ENCODE measurements at regions not wholly inside any gene's neighbourhood (a gene's known extent, or its start where the extent isn't known, plus 50 kb on each side); places are given as distances from the start of the nearest gene placed in this dataset.

- no peaks in the 10 kb centered on the region for H3K36me3 ChIP-seq (ENCODE audit: insufficient read depth, low read length)
- no peak for DNase-seq (ENCODE audit: low read depth, low spot score)
- TF ChIP-seq POLR2AphosphoS5 (IDR thresholded peaks at IDR 0.05; ENCODE audit: borderline replicate concordance, low read depth, low read length) (no peak), FOXP2 (optimal IDR thresholded peaks at IDR 0.05; ENCODE audit: control extremely low read depth, extremely low read length, insufficient read depth) (no peak), EZH2 (IDR thresholded peaks at IDR 0.05) (no peak)
- H3K4me3 ChIP-seq: no peak overlapping the region
- H3K9me3 ChIP-seq (ENCODE audit: low read depth, low read length): no peaks in the 10 kb centered on the region
- H3K9ac ChIP-seq (ENCODE audit: insufficient read length): no peak overlapping the region
- no peak overlapping the region for H3K27ac ChIP-seq
Observed at GRCh38 chr9:118324706-118325105, 620.5 kb downstream of the TLR4 start.

- H3K9ac ChIP-seq (ENCODE audit: insufficient read length): no peak overlapping the region
- no peaks in the 10 kb centered on the region for H3K9me3 ChIP-seq (ENCODE audit: low read depth, low read length)
- no peak for DNase-seq (ENCODE audit: low read depth, low spot score)
- no peaks in the 10 kb centered on the region for H3K36me3 ChIP-seq (ENCODE audit: insufficient read depth, low read length)
- no peak for TF ChIP-seq EZH2 (IDR thresholded peaks at IDR 0.05)
- no peak for TF ChIP-seq POLR2AphosphoS5 (IDR thresholded peaks at IDR 0.05; ENCODE audit: borderline replicate concordance, low read depth, low read length)
- no peak for TF ChIP-seq FOXP2 (optimal IDR thresholded peaks at IDR 0.05; ENCODE audit: control extremely low read depth, extremely low read length, insufficient read depth)
- H3K4me3 ChIP-seq: no peak overlapping the region
- H3K27ac ChIP-seq: no peak overlapping the region
Observed at GRCh38 chr9:118325757-118326156, 621.6 kb downstream of the TLR4 start.

- H3K9ac ChIP-seq (ENCODE audit: insufficient read length): no peak overlapping the region
- no peak overlapping the region for H3K4me3 ChIP-seq
- TF ChIP-seq EZH2 (IDR thresholded peaks at IDR 0.05) (no peak), POLR2AphosphoS5 (IDR thresholded peaks at IDR 0.05; ENCODE audit: borderline replicate concordance, low read depth, low read length) (no peak), FOXP2 (optimal IDR thresholded peaks at IDR 0.05; ENCODE audit: control extremely low read depth, extremely low read length, insufficient read depth) (no peak)
- H3K27ac ChIP-seq: no peak overlapping the region
- no peaks in the 10 kb centered on the region for H3K36me3 ChIP-seq (ENCODE audit: insufficient read depth, low read length)
- DNase-seq (ENCODE audit: low read depth, low spot score): no peak
- H3K9me3 ChIP-seq (ENCODE audit: low read depth, low read length): no peaks in the 10 kb centered on the region
Observed at GRCh38 chr9:118326326-118326725, 622.1 kb downstream of the TLR4 start.

GRCh38 chr9:118330191-118330986 is 626.2 kb downstream of the TLR4 start:
- H3K9me3 ChIP-seq (ENCODE audit: low read depth, low read length): no peaks in the 10 kb centered on the region
- no peak for DNase-seq (ENCODE audit: low read depth, low spot score)
- H3K4me3 ChIP-seq: no peak overlapping the region
- H3K9ac ChIP-seq (ENCODE audit: insufficient read length): no peak overlapping the region
- no peak overlapping the region for H3K27ac ChIP-seq
- H3K36me3 ChIP-seq (ENCODE audit: insufficient read depth, low read length): no peaks in the 10 kb centered on the region
- TF ChIP-seq FOXP2 (optimal IDR thresholded peaks at IDR 0.05; ENCODE audit: control extremely low read depth, extremely low read length, insufficient read depth) (no peak), EZH2 (IDR thresholded peaks at IDR 0.05) (no peak), POLR2AphosphoS5 (IDR thresholded peaks at IDR 0.05; ENCODE audit: borderline replicate concordance, low read depth, low read length) (no peak)

- no peak overlapping the region for H3K27ac ChIP-seq
- DNase-seq (ENCODE audit: low read depth, low spot score): no peak
- no peak for TF ChIP-seq FOXP2 (optimal IDR thresholded peaks at IDR 0.05; ENCODE audit: control extremely low read depth, extremely low read length, insufficient read depth)
- no peak for TF ChIP-seq EZH2 (IDR thresholded peaks at IDR 0.05)
- TF ChIP-seq POLR2AphosphoS5 (IDR thresholded peaks at IDR 0.05; ENCODE audit: borderline replicate concordance, low read depth, low read length): no peak
- H3K9ac ChIP-seq (ENCODE audit: insufficient read length): no peak overlapping the region
- no peak overlapping the region for H3K4me3 ChIP-seq
- H3K36me3 ChIP-seq (ENCODE audit: insufficient read depth, low read length): no peaks in the 10 kb centered on the region
- no peaks in the 10 kb centered on the region for H3K9me3 ChIP-seq (ENCODE audit: low read depth, low read length)
Observed at GRCh38 chr9:118331622-118332045, 627.4 kb downstream of the TLR4 start.

- TF ChIP-seq FOXP2 (optimal IDR thresholded peaks at IDR 0.05; ENCODE audit: control extremely low read depth, extremely low read length, insufficient read depth) (no peak), POLR2AphosphoS5 (IDR thresholded peaks at IDR 0.05; ENCODE audit: borderline replicate concordance, low read depth, low read length) (no peak), EZH2 (IDR thresholded peaks at IDR 0.05) (no peak)
- Histone ChIP-seq H3K9ac (ENCODE audit: insufficient read length) (no peak overlapping the region), H3K4me3 (no peak overlapping the region), H3K9me3 (ENCODE audit: low read depth, low read length) (no peaks in the 10 kb centered on the region), H3K36me3 (ENCODE audit: insufficient read depth, low read length) (no peaks in the 10 kb centered on the region), H3K27ac (no peak overlapping the region)
- no peak for DNase-seq (ENCODE audit: low read depth, low spot score)
Observed at GRCh38 chr9:118336250-118336942, 632.2 kb downstream of the TLR4 start.

- Histone ChIP-seq H3K9ac (ENCODE audit: insufficient read length) (no peak overlapping the region), H3K27ac (no peak overlapping the region), H3K9me3 (ENCODE audit: low read depth, low read length) (no peaks in the 10 kb centered on the region), H3K4me3 (no peak overlapping the region), H3K36me3 (ENCODE audit: insufficient read depth, low read length) (no peaks in the 10 kb centered on the region)
- no peak for TF ChIP-seq EZH2 (IDR thresholded peaks at IDR 0.05)
- no peak for TF ChIP-seq POLR2AphosphoS5 (IDR thresholded peaks at IDR 0.05; ENCODE audit: borderline replicate concordance, low read depth, low read length)
- no peak for TF ChIP-seq FOXP2 (optimal IDR thresholded peaks at IDR 0.05; ENCODE audit: control extremely low read depth, extremely low read length, insufficient read depth)
- no peak for DNase-seq (ENCODE audit: low read depth, low spot score)
Observed at GRCh38 chr9:118336943-118337330, 632.7 kb downstream of the TLR4 start.

- DNase-seq (ENCODE audit: low read depth, low spot score): no peak
- Histone ChIP-seq H3K9ac (ENCODE audit: insufficient read length) (no peak overlapping the region), H3K36me3 (ENCODE audit: insufficient read depth, low read length) (no peaks in the 10 kb centered on the region), H3K4me3 (no peak overlapping the region), H3K27ac (no peak overlapping the region), H3K9me3 (ENCODE audit: low read depth, low read length) (no peaks in the 10 kb centered on the region)
- TF ChIP-seq POLR2AphosphoS5 (IDR thresholded peaks at IDR 0.05; ENCODE audit: borderline replicate concordance, low read depth, low read length) (no peak), FOXP2 (optimal IDR thresholded peaks at IDR 0.05; ENCODE audit: control extremely low read depth, extremely low read length, insufficient read depth) (no peak), EZH2 (IDR thresholded peaks at IDR 0.05) (no peak)
Observed at GRCh38 chr9:118360036-118360435, 655.8 kb downstream of the TLR4 start.

Data from SK-N-MC (cell line).